HepG2 (cell line): ENCODE measurements at regions not wholly inside any gene's neighbourhood (a gene's known extent, or its start where the extent isn't known, plus 50 kb on each side); places are given as distances from the start of the nearest gene placed in this dataset.

Experiments used
- ARNTL ChIP-seq: sonication (generic); formaldehyde crosslinking; IDR thresholded peaks from 2 replicates; pipeline ENCODE4 v1.4.0; 2020; ENCODE audit warnings: mild to moderate bottlenecking, missing genetic modification reagents
- DNMT1 ChIP-seq: sonication (generic); formaldehyde crosslinking; IDR thresholded peaks from 2 replicates; pipeline ENCODE4 v1.5.1; 2020; ENCODE audit warnings: mild to moderate bottlenecking, missing genetic modification reagents
- FOXA1 ChIP-seq, 2 experiments: fragments of 450-650 bp in 1 of 2; sonication (generic) in 1 of 2; formaldehyde crosslinking in 1 of 2; IDR thresholded peaks; 2 replicates each; pipeline versions ENCODE4 v1.4.0 to v1.6.1; 2016 to 2020; ENCODE audit warnings: missing genetic modification reagents in 1 of 2
- PCBP1 ChIP-seq: fragments of 200-400 bp; formaldehyde crosslinking; IDR thresholded peaks from 2 replicates; pipeline ENCODE4 v1.6.1; 2017; ENCODE audit warnings: mild to moderate bottlenecking, low read depth, low read length, borderline replicate concordance
- RARG ChIP-seq: sonication (generic); formaldehyde crosslinking; IDR thresholded peaks from 2 replicates; pipeline ENCODE4 v1.4.0; 2020; ENCODE audit warnings: low read depth, mild to moderate bottlenecking, missing genetic modification reagents
- RBFOX2 ChIP-seq: fragments of 200-400 bp; formaldehyde crosslinking; IDR thresholded peaks from 2 replicates; pipeline ENCODE4 v1.6.1; 2017; ENCODE audit warnings: low read depth, mild to moderate bottlenecking, low read length
- TAF15 ChIP-seq: fragments of 200-400 bp; formaldehyde crosslinking; IDR thresholded peaks from one replicate; pipeline ENCODE4 v1.6.1; 2018; ENCODE audit warnings: mild to moderate bottlenecking, low read depth, low read length; ENCODE audit not compliant: poor library complexity, severe bottlenecking
- THAP11 ChIP-seq: IDR thresholded peaks from 2 replicates; pipeline ENCODE4 v1.6.1; 2016; ENCODE audit warnings: missing biosample characterization, missing genetic modification reagents
- ZFYVE20 ChIP-seq: sonication (generic); formaldehyde crosslinking; IDR thresholded peaks from 2 replicates; pipeline ENCODE4 v1.8.0; 2023; ENCODE audit warnings: low read depth, mild to moderate bottlenecking, moderate library complexity, missing genetic modification reagents, borderline replicate concordance
- ZNF367 ChIP-seq: sonication (generic); formaldehyde crosslinking; IDR thresholded peaks from 2 replicates; pipeline ENCODE4 v1.4.0; 2020; ENCODE audit warnings: missing genetic modification reagents, borderline replicate concordance
- ZNF678 ChIP-seq: sonication (generic); formaldehyde crosslinking; IDR thresholded peaks from 2 replicates; pipeline ENCODE4 v1.4.0; 2020; ENCODE audit warnings: mild to moderate bottlenecking, missing genetic modification reagents
- ZNF737 ChIP-seq: sonication (generic); formaldehyde crosslinking; IDR thresholded peaks from 2 replicates; pipeline ENCODE4 v1.5.0; 2020; ENCODE audit warnings: missing genetic modification reagents, mild to moderate bottlenecking, borderline replicate concordance
- ZNF816 ChIP-seq: sonication (generic); formaldehyde crosslinking; IDR thresholded peaks from 2 replicates; pipeline ENCODE4 v1.8.0; 2022; ENCODE audit warnings: missing genetic modification reagents, mild to moderate bottlenecking, borderline replicate concordance
- TF ChIP-seq, protein P1 (sequence below): IDR thresholded peaks from 2 replicates; pipeline ENCODE4 v1.6.1; 2012; ENCODE audit warnings: inconsistent platforms
- TF ChIP-seq, protein P2 (sequence below): sonication (generic); formaldehyde crosslinking; IDR thresholded peaks from 2 replicates; pipeline ENCODE4 v1.8.0; 2022; ENCODE audit warnings: missing genetic modification reagents, low read depth, mild to moderate bottlenecking, borderline replicate concordance
- TF ChIP-seq, protein P3 (sequence below): sonication (generic); formaldehyde crosslinking; IDR thresholded peaks from 2 replicates; pipeline ENCODE4 v1.4.0; 2020; ENCODE audit warnings: missing genetic modification reagents, borderline replicate concordance
- TF ChIP-seq, protein P4 (sequence below): sonication (generic); formaldehyde crosslinking; IDR thresholded peaks from 2 replicates; pipeline ENCODE4 v1.4.0; 2020; ENCODE audit warnings: missing genetic modification reagents, borderline replicate concordance

DNA sequence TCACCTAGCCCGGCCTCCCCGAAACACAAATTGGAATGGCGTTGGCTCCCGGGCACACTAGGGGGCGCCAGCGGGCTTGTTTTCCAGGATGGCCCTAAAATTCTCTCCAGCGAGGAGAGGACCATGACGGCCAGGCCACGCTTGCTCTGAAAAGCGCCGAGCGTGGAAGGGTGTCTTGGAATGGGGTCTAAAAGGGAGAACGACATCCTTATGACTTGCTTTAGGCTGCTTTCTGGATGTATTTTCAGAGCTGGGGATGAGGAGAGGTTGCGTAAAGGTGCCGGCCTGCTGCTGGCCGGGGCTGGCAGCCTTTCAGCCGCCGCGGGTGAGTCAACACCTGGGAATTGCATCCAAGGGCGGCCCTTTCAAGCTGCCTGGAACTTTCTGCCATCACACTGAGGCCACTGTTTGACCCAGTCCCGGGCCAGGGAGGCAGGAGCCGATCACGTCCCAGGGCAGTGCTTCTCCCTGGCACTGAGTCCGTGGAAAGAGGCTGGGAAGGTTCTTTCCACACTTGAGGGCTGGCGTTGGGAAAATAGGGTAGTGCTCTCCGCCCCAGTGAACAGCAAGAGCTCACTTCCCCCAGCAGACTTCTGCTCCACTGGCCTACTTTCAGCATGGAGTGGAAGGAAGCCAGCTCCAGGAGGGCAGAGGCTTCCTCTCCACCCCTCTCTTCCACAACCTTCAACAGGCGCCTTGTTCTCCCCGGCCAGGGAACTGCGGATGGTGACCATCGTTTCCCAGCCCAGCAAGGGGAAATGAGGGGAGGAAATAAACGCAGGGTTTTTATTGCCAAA is 216.2 kb downstream of the TTC8 start (continued):
- TF ChIP-seq, protein P1, sequence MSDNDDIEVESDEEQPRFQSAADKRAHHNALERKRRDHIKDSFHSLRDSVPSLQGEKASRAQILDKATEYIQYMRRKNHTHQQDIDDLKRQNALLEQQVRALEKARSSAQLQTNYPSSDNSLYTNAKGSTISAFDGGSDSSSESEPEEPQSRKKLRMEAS, result peak; percentile 60; the same call in 1 of the 2 replicates
- TF ChIP-seq, protein P2, sequence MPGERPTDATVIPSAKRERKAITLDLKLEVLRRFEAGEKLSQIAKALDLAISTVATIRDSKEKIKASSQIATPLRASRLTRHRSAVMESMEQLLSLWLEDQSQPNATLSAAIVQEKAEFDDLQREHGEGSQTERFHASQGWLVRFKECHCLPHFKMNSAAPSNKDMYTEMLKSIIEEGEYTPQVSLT (CRISPR knock-in tag), result no peak
- TF ChIP-seq ZNF678, result no peak
- TF ChIP-seq RARG (CRISPR knock-in tag), result no peak; the same call in 1 of the 2 replicates
- no peak for TF ChIP-seq ZNF816
- peak; percentile 60 for TF ChIP-seq RBFOX2
- no peak for TF ChIP-seq TAF15
- no peak; the same call in 1 of the 2 replicates for TF ChIP-seq ZNF367 (CRISPR knock-in tag)
- no peak for TF ChIP-seq FOXA1 (IDR thresholded peaks at IDR 0.05)
- peak; percentile 74 for TF ChIP-seq FOXA1 (CRISPR knock-in tag; IDR thresholded peaks at IDR 0.05)
- TF ChIP-seq DNMT1 (CRISPR knock-in tag), result no peak
- no peak for TF ChIP-seq ZNF737 (CRISPR knock-in tag)
- TF ChIP-seq, protein P3, sequence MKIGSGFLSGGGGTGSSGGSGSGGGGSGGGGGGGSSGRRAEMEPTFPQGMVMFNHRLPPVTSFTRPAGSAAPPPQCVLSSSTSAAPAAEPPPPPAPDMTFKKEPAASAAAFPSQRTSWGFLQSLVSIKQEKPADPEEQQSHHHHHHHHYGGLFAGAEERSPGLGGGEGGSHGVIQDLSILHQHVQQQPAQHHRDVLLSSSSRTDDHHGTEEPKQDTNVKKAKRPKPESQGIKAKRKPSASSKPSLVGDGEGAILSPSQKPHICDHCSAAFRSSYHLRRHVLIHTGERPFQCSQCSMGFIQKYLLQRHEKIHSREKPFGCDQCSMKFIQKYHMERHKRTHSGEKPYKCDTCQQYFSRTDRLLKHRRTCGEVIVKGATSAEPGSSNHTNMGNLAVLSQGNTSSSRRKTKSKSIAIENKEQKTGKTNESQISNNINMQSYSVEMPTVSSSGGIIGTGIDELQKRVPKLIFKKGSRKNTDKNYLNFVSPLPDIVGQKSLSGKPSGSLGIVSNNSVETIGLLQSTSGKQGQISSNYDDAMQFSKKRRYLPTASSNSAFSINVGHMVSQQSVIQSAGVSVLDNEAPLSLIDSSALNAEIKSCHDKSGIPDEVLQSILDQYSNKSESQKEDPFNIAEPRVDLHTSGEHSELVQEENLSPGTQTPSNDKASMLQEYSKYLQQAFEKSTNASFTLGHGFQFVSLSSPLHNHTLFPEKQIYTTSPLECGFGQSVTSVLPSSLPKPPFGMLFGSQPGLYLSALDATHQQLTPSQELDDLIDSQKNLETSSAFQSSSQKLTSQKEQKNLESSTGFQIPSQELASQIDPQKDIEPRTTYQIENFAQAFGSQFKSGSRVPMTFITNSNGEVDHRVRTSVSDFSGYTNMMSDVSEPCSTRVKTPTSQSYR, result peak; percentile 37; the same call in 1 of the 2 replicates
- peak; percentile 38; the same call in 1 of the 2 replicates for TF ChIP-seq THAP11
- peak; percentile 49; the same call in 1 of the 2 replicates for TF ChIP-seq ARNTL (CRISPR knock-in tag)
- TF ChIP-seq, protein P4, sequence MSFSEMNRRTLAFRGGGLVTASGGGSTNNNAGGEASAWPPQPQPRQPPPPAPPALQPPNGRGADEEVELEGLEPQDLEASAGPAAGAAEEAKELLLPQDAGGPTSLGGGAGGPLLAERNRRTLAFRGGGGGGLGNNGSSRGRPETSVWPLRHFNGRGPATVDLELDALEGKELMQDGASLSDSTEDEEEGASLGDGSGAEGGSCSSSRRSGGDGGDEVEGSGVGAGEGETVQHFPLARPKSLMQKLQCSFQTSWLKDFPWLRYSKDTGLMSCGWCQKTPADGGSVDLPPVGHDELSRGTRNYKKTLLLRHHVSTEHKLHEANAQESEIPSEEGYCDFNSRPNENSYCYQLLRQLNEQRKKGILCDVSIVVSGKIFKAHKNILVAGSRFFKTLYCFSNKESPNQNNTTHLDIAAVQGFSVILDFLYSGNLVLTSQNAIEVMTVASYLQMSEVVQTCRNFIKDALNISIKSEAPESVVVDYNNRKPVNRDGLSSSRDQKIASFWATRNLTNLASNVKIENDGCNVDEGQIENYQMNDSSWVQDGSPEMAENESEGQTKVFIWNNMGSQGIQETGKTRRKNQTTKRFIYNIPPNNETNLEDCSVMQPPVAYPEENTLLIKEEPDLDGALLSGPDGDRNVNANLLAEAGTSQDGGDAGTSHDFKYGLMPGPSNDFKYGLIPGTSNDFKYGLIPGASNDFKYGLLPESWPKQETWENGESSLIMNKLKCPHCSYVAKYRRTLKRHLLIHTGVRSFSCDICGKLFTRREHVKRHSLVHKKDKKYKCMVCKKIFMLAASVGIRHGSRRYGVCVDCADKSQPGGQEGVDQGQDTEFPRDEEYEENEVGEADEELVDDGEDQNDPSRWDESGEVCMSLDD (CRISPR knock-in tag), result no peak
- no peak for TF ChIP-seq ZFYVE20 (CRISPR knock-in tag)
- TF ChIP-seq PCBP1, result no peak
